PC-9 (cell line): ENCODE measurements at regions not wholly inside any gene's neighbourhood (a gene's known extent, or its start where the extent isn't known, plus 50 kb on each side); places are given as distances from the start of the nearest gene placed in this dataset.

Experiments
- CTCF ChIP-seq: fragments of 200-600 bp; sonication (generic); conservative IDR thresholded peaks from 2 replicates; pipeline ENCODE4 v1.6.1; 2017; ENCODE audit warnings: mixed run types, antibody characterized with exemption, mild to moderate bottlenecking, moderate library complexity
- EZH2 ChIP-seq: fragments of 200-600 bp; sonication (generic); IDR thresholded peaks from 2 replicates; pipeline ENCODE4 v1.8.0; 2017; ENCODE audit warnings: antibody characterized with exemption, low read depth

DNA sequence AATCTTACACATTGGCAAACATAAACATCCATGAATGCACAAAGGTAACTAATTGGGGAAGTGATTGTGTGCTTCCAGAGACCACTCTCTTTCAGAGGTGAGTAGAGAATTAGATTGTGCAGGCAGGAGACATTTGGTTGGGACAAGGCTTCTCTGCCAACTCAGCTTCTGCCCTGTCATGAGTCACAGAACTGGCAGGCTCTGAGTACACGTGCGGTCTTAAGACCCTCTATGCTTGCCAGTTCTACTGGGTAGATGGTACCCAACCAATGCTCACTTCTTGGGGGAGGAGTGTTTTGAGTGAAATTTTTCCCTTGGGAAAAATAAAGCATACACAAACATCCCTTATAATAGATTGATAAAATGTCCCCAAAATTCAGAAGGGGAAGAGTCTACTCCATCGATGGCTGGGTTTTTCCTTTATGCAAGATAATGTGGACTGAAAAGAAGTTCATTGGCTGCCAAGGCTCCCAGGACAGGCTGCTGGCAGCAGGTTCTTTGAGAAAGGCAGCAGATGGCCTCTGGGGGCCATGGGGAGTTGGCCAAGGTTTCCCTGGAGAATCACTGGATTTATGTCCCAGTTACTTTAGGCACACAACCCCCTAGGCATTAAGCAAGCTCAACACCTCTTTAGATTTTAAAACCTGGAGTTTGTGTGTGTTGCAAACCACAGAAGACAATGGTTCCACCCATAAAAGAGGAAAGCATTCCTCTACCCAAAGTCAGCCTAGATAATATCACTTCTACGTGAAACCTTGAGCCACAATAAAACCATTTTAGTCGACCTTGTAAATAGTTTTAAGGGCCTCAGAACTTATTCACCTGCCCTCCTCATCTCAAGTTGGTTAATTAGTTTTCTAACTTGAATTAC is 417.0 kb downstream of the TXNL1 start:
- TF ChIP-seq EZH2 (no peak), CTCF (no peak)
